GM23338 (cell line): ENCODE measurements at regions not wholly inside any gene's neighbourhood (a gene's known extent, or its start where the extent isn't known, plus 50 kb on each side); places are given as distances from the start of the nearest gene placed in this dataset.

ENCODE experiments used
- EZH2 ChIP-seq: fragments of 200-600 bp; sonication (generic); IDR thresholded peaks from one replicate; pipeline ENCODE4 v1.8.0; 2017; ENCODE audit warnings: antibody characterized with exemption, mild to moderate bottlenecking, low read depth; ENCODE audit not compliant: unreplicated experiment
- JUNB ChIP-seq: IDR thresholded peaks from one replicate; pipeline ENCODE4 v1.6.1; 2016; ENCODE audit warnings: antibody characterized with exemption; ENCODE audit not compliant: unreplicated experiment
- POLR2AphosphoS5 ChIP-seq: IDR thresholded peaks from 2 replicates; pipeline ENCODE4 v1.6.1; 2016; ENCODE audit warnings: antibody characterized with exemption, low read depth
- ZNF114 ChIP-seq: fragments of 250-450 bp; sonication (Bioruptor Pico); IDR thresholded peaks from 2 replicates; pipeline ENCODE4 v1.5.0; 2020; ENCODE audit warnings: mild to moderate bottlenecking, moderate library complexity
- TF ChIP-seq, protein P1 (sequence below), 2 experiments: fragments of 200-600 bp in 1 of 2; sonication (generic) in 1 of 2; conservative IDR thresholded peaks; 2 replicates each; pipeline versions ENCODE4 v1.5.1 to v1.6.1; 2016 to 2017; ENCODE audit warnings: antibody characterized with exemption in 2 of 2, low read depth in 2 of 2, mild to moderate bottlenecking in 2 of 2, moderate library complexity in 1 of 2

DNA sequence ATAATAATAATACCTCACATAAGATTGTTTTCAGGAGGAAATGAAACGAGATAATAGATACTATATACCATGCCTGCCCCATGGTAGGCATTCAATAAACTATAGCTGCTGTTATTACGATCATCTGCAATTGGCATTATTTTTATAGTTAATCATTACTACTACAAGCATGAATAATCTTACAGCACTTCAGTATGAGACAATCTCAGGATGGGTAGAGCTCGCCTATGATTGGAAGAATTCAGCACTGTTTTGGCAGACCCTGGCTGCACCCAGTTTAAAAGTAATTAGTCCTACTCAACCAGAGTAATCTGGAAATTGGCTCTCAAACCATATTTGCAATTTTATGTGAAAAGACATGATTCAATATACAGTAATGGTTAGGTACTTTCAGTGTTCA is 105.0 kb upstream of the DPYD start:
- TF ChIP-seq POLR2AphosphoS5, result no peak
- TF ChIP-seq, protein P1, sequence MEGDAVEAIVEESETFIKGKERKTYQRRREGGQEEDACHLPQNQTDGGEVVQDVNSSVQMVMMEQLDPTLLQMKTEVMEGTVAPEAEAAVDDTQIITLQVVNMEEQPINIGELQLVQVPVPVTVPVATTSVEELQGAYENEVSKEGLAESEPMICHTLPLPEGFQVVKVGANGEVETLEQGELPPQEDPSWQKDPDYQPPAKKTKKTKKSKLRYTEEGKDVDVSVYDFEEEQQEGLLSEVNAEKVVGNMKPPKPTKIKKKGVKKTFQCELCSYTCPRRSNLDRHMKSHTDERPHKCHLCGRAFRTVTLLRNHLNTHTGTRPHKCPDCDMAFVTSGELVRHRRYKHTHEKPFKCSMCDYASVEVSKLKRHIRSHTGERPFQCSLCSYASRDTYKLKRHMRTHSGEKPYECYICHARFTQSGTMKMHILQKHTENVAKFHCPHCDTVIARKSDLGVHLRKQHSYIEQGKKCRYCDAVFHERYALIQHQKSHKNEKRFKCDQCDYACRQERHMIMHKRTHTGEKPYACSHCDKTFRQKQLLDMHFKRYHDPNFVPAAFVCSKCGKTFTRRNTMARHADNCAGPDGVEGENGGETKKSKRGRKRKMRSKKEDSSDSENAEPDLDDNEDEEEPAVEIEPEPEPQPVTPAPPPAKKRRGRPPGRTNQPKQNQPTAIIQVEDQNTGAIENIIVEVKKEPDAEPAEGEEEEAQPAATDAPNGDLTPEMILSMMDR (conservative IDR thresholded peaks at IDR 0.05; ENCODE audit: low read depth in 2 of 2), result no peak
- no peak for TF ChIP-seq EZH2
- TF ChIP-seq ZNF114 (CRISPR knock-in tag), result no peak
- no peak for TF ChIP-seq JUNB
